ENCODE measurements at regions not wholly inside any gene's neighbourhood (a gene's known extent, or its start where the extent isn't known, plus 50 kb on each side); places are given as distances from the start of the nearest gene placed in this dataset.

DNA sequence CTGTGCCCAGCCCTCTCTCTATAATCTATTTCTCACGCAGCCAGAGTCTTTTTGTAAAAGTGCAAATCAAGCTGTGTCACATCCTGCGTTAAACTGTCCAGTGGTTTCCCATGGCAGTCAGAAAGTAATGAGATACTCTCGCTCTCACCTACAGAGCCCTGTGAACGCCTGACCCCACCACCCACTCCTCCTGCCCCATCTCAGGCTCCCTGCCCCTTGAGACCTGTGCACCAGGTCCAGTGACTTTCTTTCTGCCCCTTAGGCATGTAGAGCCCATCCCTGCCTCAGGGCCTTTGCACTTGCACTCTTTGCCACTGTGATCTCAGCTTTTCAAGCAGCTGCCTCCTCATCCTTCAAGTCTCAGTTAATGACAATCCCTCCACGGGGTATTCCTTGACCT lies 58.3 kb upstream of the RASGRP1 start:
- Histone ChIP-seq H3K9me3 (ENCODE audit: insufficient read depth, low read depth, low read length) (no peaks in the 10 kb centered on the region), H3K27me3 (ENCODE audit: insufficient read depth, low read length) (peaks cover 26% of the 10 kb centered on the region), H3K4me1 (ENCODE audit: insufficient read depth, low read length) (no peaks in the 10 kb centered on the region), H3K27ac (ENCODE audit: low read depth, low read length) (no peak overlapping the region), H4K20me1 (ENCODE audit: insufficient read depth, low read length) (no peaks in the 10 kb centered on the region), H3K4me3 (ENCODE audit: insufficient read depth, low read depth, low read length) (no peak overlapping the region), H3K36me3 (ENCODE audit: insufficient read depth, low read length) (no peaks in the 10 kb centered on the region), H2AFZ (ENCODE audit: low read depth, low read length) (no peak overlapping the region), H3K79me2 (ENCODE audit: insufficient read depth, low read length) (no peaks in the 10 kb centered on the region), H3K9ac (ENCODE audit: low read length) (no peak overlapping the region), H3K4me2 (ENCODE audit: low read length) (no peak overlapping the region)
- H3K27me3 Mint-ChIP-seq (ENCODE audit: low read depth, unreplicated experiment) = peaks cover 23% of the 10 kb centered on the region
- H3K4me3 Mint-ChIP-seq (ENCODE audit: unreplicated experiment) = no peak overlapping the region
- no peak for DNase-seq (ENCODE audit: low read depth)
- TF ChIP-seq EZH2 (IDR thresholded peaks at IDR 0.05; ENCODE audit: insufficient read depth, low read length) (no peak), CTCF (IDR thresholded peaks at IDR 0.05; ENCODE audit: insufficient read depth, low read depth, low read length) (no peak)
- H3K27ac Mint-ChIP-seq (ENCODE audit: unreplicated experiment) = no peak overlapping the region
- H3K4me1 Mint-ChIP-seq (ENCODE audit: low read depth, unreplicated experiment) = no peaks in the 10 kb centered on the region
- no peaks in the 10 kb centered on the region for H3K9me3 Mint-ChIP-seq (ENCODE audit: unreplicated experiment)
- FAIRE-seq = no peak
- no peaks in the 10 kb centered on the region for H3K36me3 Mint-ChIP-seq (ENCODE audit: low read depth, unreplicated experiment)

- Histone ChIP-seq H3K9me3 (ENCODE audit: insufficient read depth, low read depth, low read length) (no peaks in the 10 kb centered on the region), H4K20me1 (ENCODE audit: insufficient read depth, low read length) (no peaks in the 10 kb centered on the region), H3K4me1 (ENCODE audit: insufficient read depth, low read length) (no peaks in the 10 kb centered on the region), H3K4me3 (ENCODE audit: insufficient read depth, low read depth, low read length) (no peak overlapping the region), H3K4me2 (ENCODE audit: low read length) (no peak overlapping the region), H3K27me3 (ENCODE audit: insufficient read depth, low read length) (peaks cover 24% of the 10 kb centered on the region), H3K27ac (ENCODE audit: low read depth, low read length) (no peak overlapping the region), H2AFZ (ENCODE audit: low read depth, low read length) (no peak overlapping the region), H3K9ac (ENCODE audit: low read length) (no peak overlapping the region), H3K79me2 (ENCODE audit: insufficient read depth, low read length) (no peaks in the 10 kb centered on the region), H3K36me3 (ENCODE audit: insufficient read depth, low read length) (no peaks in the 10 kb centered on the region)
- no peaks in the 10 kb centered on the region for H3K4me1 Mint-ChIP-seq (ENCODE audit: low read depth, unreplicated experiment)
- H3K27ac Mint-ChIP-seq (ENCODE audit: unreplicated experiment) = no peak overlapping the region
- no peak for TF ChIP-seq CTCF (IDR thresholded peaks at IDR 0.05; ENCODE audit: insufficient read depth, low read depth, low read length)
- TF ChIP-seq EZH2 (IDR thresholded peaks at IDR 0.05; ENCODE audit: insufficient read depth, low read length) = no peak
- H3K9me3 Mint-ChIP-seq (ENCODE audit: unreplicated experiment) = no peaks in the 10 kb centered on the region
- no peak for FAIRE-seq
- peaks cover 21% of the 10 kb centered on the region for H3K27me3 Mint-ChIP-seq (ENCODE audit: low read depth, unreplicated experiment)
- DNase-seq (ENCODE audit: low read depth) = no peak
- H3K4me3 Mint-ChIP-seq (ENCODE audit: unreplicated experiment) = no peak overlapping the region
- no peaks in the 10 kb centered on the region for H3K36me3 Mint-ChIP-seq (ENCODE audit: low read depth, unreplicated experiment)
These were observed 59.1 kb upstream of the RASGRP1 start for GRCh38 chr15:38623744-38624143.

DNA sequence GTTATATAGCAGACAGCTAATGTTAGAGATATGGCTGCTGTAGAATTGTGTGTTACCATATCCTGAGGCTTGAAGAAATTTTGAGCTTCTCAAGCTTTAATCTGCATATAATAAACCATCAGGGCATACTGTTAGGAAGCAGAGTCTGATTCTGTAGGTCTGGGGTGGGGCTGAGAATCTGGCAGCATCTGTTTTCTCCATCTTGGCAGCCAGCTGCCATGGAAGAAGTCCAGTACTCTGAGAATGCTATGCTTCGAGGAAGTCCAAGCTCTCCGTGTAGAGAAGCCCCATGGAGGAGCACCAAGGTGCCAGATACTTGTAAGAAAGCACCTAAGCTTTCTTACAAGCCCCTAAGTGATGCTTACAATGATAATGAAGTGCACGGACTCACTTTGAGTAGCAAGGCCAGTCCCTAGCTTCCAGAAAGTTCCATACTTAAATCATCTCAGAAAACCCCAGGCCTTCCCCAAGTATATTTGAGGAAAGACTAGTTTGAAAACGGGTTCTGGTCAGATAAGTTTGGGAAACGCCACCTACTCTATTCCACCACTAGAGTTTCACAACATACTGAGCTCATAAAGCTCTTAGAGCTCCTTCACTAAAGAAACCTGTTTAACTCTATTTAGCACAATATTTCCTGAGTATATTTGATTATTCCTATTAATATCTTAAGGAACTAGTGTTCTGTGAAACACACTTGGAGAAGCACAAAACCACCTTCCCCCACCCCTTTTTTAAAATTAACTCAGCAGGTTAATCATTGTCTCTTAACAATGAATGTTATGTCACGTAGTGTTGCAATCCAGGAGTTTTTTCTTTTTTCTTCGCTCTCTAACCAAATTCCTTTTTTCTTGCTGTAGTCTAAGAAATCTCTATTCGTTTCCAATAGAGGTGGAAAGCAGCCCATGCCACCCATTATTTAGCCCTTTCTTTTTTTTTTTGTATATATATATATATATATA lies 59.9 kb upstream of the RASGRP1 start:
- TF ChIP-seq EZH2 (IDR thresholded peaks at IDR 0.05; ENCODE audit: insufficient read depth, low read length) (no peak), CTCF (IDR thresholded peaks at IDR 0.05; ENCODE audit: insufficient read depth, low read depth, low read length) (no peak)
- FAIRE-seq (no peak), DNase-seq (ENCODE audit: low read depth) (no peak)
- Histone ChIP-seq H3K27me3 (ENCODE audit: insufficient read depth, low read length) (peaks cover 24% of the 10 kb centered on the region), H3K4me2 (ENCODE audit: low read length) (no peak overlapping the region), H4K20me1 (ENCODE audit: insufficient read depth, low read length) (no peaks in the 10 kb centered on the region), H3K4me3 (ENCODE audit: insufficient read depth, low read depth, low read length) (no peak overlapping the region), H3K79me2 (ENCODE audit: insufficient read depth, low read length) (no peaks in the 10 kb centered on the region), H3K36me3 (ENCODE audit: insufficient read depth, low read length) (no peaks in the 10 kb centered on the region), H3K9me3 (ENCODE audit: insufficient read depth, low read depth, low read length) (no peaks in the 10 kb centered on the region), H2AFZ (ENCODE audit: low read depth, low read length) (no peak overlapping the region), H3K9ac (ENCODE audit: low read length) (no peak overlapping the region), H3K27ac (ENCODE audit: low read depth, low read length) (no peak overlapping the region), H3K4me1 (ENCODE audit: insufficient read depth, low read length) (no peaks in the 10 kb centered on the region)
- Mint-ChIP-seq H3K36me3 (ENCODE audit: low read depth, unreplicated experiment) (no peaks in the 10 kb centered on the region), H3K27ac (ENCODE audit: unreplicated experiment) (no peak overlapping the region), H3K9me3 (ENCODE audit: unreplicated experiment) (no peaks in the 10 kb centered on the region), H3K4me3 (ENCODE audit: unreplicated experiment) (no peak overlapping the region), H3K4me1 (ENCODE audit: low read depth, unreplicated experiment) (no peaks in the 10 kb centered on the region), H3K27me3 (ENCODE audit: low read depth, unreplicated experiment) (peaks cover 21% of the 10 kb centered on the region)
